HG02759 (cell line): ENCODE measurements at regions not wholly inside any gene's neighbourhood (a gene's known extent, or its start where the extent isn't known, plus 50 kb on each side); places are given as distances from the start of the nearest gene placed in this dataset.
"Not testable (repeated sequence)": the region's sequence is repeated elsewhere in the genome, so short reads cannot be mapped to it uniquely, and the experiment has no call there.

Experiments
- ATAC-seq: cut with Tn5 transposase; IDR thresholded peaks from one replicate; pipeline ENCODE4 v1.9.1; 2021; ENCODE audit warnings: mild to moderate bottlenecking, moderate library complexity; ENCODE audit not compliant: unreplicated experiment

DNA sequence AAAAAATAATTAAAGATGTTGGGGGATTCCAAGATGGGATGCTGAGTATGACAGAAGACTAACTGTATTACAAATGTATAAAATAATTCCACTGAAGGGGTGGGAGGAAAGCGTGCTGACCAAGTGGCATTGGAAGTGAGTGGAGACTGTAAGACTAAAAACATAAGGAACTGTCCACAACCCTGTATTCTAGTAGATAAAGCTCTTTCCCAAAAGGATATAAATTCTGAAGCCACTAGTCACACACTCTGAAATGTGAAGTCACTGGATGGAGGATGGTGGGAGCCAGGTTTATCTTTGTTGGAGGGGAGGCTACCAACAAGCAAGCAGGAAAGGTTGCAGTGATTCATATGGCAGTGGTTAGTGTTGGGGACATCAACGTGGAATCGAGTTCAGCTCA, 182.8 kb upstream of the PLGLB2 start:
- ATAC-seq: not testable (repeated sequence)

DNA sequence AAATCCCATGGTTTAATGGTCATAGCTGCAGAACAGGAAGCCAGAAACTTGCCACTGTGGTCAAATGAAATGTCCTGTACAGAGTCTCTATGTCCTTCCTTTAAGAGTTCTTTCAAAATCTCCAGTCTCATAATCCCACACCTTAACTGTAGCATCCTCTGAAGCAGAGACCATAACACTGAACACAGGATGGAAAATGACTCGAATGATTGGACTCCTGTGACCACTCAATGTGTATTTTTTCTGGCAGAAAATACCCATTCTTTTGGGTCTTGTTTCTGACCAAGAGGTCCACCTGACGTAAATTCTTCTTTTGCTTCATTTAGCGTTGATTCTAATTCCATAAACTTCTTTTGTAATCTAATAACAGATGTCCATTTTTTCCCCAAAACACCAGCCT, 181.4 kb upstream of the PLGLB2 start:
- ATAC-seq: not testable (repeated sequence)

DNA sequence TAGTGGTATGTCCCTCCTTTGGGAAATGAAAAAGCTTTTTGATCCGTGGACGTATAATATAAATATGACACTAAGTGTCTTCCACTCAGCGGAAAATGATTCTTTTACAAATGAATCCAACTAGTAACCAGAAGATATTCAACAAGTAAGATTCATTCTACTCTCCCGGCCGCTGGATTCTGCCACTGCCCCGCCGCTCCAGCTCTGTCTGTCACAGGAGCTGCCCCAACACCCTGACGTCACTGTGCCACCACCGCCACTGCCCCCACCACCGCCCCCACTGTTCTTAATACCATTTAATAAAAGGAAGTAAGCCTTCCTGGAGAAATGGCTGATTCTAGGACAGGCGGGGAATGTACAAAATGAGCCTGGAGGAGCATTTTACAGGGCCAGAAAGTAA, 180.8 kb upstream of the PLGLB2 start:
- not testable (repeated sequence) for ATAC-seq

DNA sequence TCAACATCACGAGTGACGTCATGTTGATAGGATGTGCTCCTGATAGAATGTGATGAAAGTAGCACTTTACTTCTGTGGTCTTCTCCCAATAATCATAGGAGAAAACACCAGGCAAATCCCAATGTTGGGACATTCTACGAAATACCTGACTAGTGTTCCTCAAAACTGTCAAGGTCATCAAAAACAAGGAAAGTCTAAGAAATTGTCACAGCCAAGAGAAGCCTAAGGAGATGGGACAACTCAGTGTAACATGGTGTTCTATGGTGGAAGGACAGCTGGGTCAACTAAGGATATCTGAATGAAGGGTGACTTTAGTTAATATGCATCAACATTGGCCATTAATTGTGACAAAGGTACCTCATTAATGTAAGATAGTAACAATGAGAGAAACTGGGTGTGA, 180.0 kb upstream of the PLGLB2 start:
- ATAC-seq: not testable (repeated sequence)

DNA sequence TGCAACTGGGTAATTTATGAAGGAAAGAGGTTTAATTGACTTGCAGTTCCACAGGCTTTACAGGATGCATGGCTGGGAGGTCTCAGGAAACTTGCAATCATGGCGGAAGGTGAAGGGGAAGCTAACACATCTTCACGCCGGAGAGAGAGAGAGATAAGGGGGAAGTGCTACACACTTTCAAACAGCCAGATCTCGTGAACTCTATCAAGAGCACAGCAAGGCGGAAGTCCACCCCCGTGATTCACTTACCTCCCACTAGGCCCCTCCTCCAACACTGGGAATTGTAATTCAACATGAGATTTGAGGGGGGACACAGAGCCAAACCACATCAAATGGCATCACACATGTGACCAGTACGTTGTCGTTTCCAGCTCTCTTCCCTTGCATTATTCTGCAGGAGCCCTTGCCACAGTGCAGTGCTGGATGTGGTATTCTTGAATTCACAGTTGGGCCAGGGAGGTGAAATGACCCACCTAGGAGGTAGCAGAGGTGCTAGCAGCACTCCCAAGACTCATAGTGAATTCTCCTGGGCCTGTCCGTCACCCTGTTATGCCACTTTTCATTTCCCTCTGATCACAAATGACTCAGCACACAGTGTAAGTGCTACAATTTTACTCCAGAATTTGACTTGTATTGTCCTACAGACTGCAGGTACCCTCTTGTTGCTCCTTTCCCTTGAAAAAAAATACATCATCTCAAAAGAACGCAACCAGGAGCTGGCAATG, 179.2 kb upstream of the PLGLB2 start:
- ATAC-seq: not testable (repeated sequence)

DNA sequence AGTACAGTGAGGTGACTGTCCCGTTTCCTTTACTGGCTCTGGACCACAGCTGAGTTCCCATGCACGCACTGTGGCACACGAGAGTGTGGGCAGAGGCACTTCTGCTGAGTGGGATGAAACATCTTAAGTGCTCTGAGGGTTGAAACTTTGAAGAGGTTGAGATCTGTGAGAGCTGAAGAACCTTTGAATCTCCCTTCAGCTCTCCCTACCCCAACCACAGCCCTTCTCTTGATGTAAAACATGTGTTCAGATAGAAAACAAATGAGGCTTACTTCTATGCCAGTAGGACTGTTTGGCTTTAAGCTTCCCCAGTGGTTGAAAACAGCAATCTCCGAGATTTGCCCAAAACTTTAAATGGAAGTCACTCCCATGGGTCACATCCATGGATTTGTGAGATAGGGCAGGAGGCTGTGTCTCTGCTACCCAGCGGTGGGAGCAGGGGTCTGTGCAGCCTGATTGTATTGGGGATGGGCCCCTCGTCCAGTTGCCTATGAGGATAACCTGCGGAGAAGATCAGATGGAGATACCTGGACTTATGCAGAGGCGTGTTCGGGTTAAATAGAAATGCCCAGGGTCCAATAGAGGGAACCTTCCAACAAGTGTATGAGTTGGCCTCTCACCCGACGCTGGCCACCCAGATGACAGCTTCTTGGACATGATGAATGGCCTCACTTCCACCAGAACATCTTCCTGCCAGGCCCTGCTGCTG, 178.0 kb upstream of the PLGLB2 start:
- not testable (repeated sequence) for ATAC-seq

DNA sequence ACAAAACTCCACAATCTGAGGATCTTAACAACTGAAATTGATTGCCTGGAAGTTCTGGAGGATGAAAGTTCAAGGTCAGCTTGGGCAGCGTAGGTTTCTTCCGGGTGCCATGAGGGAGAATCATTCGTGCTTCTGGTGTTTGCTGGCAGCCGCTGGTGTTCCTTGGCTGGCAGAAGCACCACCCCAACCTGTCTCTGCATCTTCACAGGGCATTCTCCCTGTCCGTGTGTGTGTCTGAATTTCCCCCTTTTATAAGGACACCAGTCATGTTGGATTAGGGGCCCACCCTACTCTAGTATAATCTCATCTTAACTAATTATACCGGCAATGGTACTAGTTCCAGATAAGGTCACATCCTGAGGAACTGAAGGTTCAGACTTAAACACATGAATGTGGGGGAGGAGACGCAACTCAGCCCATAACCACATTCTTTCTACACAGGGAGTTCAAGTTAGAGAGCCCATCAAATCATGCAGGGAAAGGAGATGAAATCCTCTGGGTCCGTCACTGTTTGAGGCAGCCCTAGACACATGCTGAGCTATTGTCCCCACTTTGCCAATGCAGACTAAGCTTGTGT, 175.9 kb upstream of the PLGLB2 start:
- not testable (repeated sequence) for ATAC-seq

DNA sequence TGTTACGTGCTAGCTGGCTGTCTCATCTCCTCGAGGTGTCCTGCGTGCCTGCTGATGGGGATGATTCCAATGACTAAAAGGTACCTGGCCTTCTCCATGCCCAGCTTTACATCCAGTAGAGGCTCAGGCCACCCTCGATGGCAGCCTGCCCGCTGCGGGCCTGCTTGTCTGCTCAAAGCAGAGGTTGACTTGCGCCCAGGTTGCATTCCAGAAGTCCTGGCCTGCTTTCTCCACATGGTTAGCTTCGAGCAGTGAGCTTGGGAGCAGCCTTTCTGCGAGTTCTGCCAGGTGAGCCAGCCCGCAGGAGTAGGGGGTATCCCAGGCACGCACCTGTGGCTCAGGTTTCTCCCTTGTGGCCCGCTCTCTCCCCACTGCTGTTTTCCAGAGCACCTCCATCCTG, 175.0 kb upstream of the PLGLB2 start:
- ATAC-seq: not testable (repeated sequence)

DNA sequence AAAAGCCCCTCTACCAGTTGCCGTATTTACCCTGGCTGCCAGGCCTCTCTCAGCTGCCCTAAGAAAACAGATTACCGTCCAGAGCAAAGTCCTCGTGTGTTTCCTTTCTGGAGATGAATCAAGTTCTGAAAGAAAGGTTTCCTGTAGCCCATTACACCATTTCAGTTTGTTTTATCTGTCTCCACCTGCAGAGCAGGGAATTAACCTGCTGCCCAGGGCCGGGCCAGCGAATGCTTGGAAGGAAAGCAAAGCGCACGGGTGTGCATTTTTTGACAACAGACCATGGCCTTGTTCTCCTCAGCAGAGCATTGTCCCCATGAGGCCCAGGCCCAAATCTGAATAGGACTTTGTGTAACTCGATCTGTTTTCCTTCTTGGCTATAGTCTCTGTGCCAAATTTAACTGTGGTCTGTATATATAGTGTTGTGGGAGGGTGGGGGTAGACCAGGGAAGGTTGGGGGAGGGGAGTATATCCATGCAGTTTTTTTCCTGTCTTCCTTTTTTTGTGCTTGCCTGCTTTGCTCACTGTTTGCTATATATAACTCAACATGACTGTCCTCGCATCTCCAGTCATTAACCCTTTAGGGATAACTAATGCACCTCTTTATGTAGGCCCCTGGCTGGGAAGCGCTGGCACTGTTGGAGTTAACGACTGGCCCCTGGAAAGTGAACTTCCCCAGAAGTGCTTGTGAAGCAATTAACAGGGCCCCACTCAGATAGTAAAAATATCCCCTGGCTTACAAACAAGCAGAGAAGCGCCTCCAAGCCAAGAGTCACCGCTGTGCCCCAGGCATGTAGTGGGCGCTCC, 174.3 kb upstream of the PLGLB2 start:
- not testable (repeated sequence) for ATAC-seq

DNA sequence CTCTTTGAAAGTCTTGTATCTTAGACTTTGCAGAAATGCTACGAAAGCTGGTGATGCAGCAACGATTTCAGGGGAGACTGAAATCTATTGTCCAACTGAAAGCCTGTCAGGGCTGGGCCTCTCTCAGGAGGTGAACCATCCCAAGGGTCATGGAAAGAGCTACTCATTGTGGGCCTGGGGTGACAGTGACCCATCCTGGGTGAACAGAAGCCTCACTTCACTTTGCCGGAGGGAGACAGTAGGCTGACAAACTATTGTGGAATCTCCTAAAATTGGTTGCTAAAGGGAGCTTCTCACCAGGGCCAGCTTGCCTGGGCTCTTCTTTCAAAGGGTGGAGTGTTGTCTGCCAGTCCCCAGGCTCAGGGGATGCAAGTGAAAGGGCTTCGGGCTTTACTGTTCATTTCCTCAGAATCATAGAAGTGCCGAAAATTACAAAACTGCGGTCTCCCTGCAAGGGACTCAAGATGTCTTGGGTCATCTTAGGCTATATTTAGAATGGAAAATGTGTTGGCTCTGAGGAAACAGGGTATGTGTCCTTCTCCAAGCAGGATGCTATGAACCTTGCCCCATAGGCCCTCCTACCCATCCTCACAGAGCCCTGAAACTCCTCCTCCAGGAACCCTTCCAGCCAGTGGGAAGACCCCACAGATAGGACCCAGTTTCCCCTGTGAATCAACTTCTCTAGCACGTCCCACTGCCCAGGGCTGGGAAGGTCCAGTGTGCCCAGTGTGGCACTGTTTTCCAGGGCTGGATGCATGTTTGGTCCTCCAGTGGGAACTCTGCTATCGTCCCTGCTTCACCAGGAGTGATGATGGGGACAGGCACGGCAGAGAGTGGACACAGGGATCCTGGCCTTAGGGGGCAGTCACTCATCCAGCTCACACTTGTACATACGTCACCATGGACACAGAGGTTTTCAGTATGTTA, 173.4 kb upstream of the PLGLB2 start:
- not testable (repeated sequence) for ATAC-seq

DNA sequence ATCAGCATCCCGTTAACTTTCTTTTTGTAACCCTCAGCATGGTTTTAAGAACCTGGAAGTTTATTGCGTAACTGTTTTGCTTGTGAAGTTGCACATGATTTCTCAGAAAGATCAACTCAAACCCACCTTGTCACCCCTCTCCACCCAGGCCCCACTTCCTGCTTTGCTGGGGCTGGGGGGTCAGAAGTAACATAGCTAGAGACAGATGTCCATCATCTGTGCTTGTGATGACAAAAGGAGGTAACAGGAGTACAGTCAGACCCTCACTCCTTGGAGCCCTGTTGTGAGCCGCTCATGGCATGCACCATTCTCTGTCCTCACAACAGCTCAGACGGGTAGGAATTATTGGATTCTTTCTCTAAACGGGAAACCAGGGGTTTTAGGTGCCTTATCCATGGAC, 172.7 kb upstream of the PLGLB2 start:
- not testable (repeated sequence) for ATAC-seq

DNA sequence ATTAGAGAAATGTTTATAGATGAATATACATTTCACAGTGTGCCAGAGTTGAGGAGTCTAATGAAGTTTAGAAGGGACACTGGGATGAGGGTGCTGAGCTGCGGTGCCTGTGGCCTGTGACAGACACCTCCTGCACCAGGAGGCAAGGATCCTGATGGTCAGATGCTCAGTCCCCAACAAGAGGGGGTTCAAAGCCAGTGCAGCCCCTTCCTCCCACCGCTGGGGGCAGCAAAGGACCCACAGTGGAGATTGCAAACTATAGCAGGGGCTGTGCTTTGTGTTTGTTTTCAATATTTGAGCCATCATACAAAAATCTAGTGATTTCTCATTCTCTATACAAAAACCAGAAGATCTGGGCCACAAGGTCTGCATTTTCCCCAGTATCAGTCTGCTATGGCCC, 170.5 kb upstream of the PLGLB2 start:
- ATAC-seq: not testable (repeated sequence)

DNA sequence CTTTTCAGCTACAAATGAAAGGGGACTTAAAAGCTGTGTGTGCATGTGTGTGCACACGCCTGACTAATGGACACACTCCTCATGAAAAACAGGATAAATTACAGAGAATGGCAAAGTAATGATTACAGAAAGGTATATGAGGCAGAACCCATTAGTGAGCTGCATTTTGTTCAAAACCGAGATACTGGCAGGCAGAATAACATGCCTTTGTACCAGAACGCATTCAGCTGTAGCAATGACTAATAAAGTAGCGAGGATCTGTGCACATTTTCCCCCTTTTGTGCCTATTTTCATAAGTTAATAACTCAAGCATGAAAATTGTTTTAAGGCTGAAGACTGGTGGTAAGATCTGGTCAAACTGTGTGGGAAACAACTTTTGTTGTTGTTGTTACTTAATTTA, 165.7 kb upstream of the PLGLB2 start:
- peak; percentile 77 for ATAC-seq

DNA sequence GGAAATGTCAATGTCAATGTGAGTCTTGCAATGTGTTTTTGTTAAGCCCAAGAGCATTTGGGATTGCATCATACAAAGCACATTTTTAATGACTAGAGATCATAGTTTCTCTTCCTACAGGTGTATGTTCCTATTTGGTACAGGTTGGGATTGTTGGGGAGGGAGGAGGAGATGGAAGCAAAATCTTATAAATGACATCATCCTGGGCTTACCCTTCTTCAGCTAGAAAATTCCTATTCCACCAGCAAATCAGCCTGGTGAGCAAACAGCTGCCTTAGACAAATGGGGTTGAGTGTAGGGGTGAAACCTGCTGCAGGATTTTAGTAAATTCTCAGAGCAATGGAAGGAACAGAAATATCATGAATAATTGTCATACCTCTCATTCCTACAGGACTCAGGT, 165.3 kb upstream of the PLGLB2 start:
- not testable (repeated sequence) for ATAC-seq

DNA sequence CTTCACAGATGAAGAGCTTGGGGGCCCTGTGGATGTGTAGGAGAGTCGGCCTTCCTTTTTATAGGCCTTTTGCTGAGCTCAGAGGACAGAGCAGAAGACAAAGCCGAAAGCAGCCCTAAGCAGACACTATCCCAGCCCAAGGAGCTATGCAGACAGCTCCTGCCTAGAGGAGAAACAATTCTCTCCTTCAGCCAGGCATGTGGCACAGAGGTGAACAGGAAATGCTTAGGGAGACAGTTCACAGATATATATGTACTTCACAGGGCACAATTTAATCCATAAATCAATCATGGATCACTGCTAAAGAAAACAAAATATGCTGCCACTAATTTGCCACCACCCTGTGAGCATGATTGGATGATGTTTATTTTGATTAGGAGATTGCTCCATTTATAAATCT, 164.5 kb upstream of the PLGLB2 start:
- ATAC-seq: not testable (repeated sequence)

DNA sequence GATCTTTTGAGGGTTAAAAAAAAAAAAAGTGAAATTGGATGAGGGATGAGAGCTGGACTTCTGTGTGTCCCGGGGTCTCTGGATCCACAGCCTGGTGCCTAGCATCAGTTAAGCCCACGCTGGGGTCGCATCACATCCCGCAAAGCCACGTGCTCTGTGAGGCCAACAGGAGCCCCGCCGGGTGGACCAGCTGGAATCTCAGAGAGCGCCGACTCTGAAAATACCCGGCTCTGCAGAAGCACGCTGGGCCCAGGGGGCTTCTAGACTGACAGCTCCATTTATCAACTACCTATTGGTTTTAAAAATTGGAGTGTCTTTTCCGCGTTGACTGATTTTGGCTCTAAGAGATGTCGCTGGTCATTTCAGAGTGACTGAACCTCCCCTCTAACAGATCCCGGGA, 164.1 kb upstream of the PLGLB2 start:
- not testable (repeated sequence) for ATAC-seq

DNA sequence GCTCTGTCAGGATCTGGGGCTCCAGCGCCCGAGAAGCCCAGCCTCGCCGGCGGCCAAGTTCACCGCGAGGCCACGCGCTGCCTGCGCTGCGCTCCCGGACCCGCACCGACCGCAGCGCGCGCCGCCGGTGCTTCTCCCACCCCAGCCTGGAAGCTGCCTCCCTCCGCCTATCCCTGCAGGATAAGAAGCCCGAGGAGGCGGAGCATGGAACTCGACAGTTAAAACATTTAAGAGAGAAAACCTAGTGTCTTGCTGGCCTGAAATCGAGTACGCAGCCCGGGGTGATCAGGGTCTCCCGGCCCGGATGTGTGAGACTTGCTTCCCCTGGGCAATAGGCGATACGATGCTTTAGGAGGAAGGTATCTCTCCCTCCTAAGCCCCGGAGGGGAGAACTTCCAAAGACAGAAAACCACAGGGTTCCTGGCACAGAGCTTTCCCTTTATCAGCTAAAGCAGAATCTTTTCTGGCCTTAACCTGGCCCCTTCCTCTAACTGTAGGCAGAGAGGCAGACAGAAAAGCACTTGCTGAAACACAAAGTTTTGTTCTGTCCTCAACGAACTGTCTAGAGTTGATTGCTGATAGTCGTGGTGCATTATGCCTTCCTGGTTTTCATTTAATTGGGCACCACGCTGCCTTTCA, 163.5 kb upstream of the PLGLB2 start:
- ATAC-seq: not testable (repeated sequence)

DNA sequence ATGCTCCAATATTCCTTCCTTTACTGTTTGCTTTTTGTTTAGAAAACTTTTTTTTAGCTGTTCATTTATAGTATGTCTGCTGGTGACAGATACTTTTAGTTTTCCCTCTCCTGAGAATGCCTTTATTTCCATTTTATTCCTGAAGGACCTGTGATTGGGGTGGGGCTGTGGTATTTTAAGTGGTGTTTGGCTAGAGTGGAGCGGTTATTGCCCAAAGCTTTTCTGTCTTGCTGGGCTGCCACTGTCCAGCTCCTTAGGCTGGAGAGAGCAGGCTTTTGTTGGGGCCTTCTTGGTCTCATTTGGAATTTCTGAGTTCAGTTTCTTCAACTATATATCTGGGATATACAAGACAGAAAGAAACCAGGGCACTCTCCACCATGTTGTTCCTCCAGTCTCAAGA, 160.0 kb upstream of the PLGLB2 start:
- not testable (repeated sequence) for ATAC-seq

DNA sequence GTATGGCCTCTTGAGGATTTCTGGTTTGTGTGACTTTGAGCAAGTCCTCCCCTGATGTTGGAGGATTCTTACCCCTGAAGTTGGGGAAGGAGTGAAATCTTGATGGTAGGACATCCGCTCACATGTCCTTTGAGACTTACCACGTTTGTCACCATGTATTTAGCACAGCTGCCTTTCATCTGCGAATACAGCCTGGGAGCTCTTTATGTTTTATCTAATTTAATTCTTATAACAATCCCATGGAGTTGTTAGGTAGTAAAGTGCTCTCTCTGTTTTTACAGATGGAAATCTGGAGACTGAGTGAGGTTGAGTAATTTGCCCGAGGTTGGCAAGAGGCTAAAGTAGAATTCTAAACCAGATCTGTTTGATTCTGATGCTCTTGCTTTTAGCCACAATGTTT, 154.9 kb upstream of the PLGLB2 start:
- ATAC-seq: not testable (repeated sequence)
